Panc1 (cell line): ENCODE measurements at regions not wholly inside any gene's neighbourhood (a gene's known extent, or its start where the extent isn't known, plus 50 kb on each side); places are given as distances from the start of the nearest gene placed in this dataset.

ENCODE experiments used
- POLR2AphosphoS5 ChIP-seq: IDR thresholded peaks from 2 replicates; pipeline ENCODE4 v1.6.1; 2012; ENCODE audit warnings: mild to moderate bottlenecking, low read depth, low read length, moderate library complexity
- TCF7L2 ChIP-seq: IDR thresholded peaks from 2 replicates; pipeline ENCODE4 v1.6.1; 2011; ENCODE audit warnings: mild to moderate bottlenecking, low read depth, low read length, inconsistent platforms
- TF ChIP-seq, protein P1 (sequence below): fragments of 450-650 bp; IDR thresholded peaks from 2 replicates; pipeline ENCODE4 v1.5.1; 2017; ENCODE audit warnings: mild to moderate bottlenecking

DNA sequence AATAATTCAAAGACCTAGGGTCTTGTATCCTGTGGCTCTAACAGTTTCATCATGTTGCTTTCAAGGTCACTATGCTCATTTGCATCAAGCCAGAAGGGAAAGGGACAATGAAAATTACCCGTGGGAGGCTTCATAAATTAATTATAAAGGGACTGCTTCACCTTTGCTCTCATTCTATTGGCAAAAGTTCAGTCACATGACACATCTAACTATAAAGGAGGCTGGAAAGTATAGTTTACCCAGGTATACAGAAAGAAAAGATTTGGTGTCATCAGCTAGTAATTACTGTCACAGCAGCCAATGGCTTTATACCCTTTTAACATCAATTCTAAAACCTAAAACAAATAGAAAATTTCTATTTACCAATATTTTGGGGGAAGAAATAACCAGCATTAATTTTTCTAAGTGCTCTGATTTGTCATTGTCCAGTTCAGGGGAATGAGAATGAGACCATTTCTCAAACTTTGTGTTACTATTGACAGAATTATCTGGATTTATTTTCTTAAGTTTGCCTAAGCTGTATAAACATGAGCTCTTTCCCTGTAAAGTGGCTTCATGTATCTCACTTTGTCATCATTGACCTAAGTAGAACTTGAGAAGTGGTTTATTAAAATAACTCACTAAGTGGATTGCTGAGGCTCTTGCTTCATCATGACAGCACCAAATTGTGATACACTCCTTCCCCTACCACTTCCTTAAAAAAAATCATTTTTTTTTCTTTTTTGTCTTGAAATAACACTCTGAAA is 257.7 kb upstream of the PEX5L start:
- no peak for TF ChIP-seq POLR2AphosphoS5
- no peak for TF ChIP-seq TCF7L2
- TF ChIP-seq, protein P1, sequence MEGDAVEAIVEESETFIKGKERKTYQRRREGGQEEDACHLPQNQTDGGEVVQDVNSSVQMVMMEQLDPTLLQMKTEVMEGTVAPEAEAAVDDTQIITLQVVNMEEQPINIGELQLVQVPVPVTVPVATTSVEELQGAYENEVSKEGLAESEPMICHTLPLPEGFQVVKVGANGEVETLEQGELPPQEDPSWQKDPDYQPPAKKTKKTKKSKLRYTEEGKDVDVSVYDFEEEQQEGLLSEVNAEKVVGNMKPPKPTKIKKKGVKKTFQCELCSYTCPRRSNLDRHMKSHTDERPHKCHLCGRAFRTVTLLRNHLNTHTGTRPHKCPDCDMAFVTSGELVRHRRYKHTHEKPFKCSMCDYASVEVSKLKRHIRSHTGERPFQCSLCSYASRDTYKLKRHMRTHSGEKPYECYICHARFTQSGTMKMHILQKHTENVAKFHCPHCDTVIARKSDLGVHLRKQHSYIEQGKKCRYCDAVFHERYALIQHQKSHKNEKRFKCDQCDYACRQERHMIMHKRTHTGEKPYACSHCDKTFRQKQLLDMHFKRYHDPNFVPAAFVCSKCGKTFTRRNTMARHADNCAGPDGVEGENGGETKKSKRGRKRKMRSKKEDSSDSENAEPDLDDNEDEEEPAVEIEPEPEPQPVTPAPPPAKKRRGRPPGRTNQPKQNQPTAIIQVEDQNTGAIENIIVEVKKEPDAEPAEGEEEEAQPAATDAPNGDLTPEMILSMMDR: no peak
